Upper lobe of left lung (tissue), 6 donors: ENCODE measurements at regions not wholly inside any gene's neighbourhood (a gene's known extent, or its start where the extent isn't known, plus 50 kb on each side); places are given as distances from the start of the nearest gene placed in this dataset.

ENCODE experiments used
- ATAC-seq, 2 donors: fragments of 200-7000 bp; cut with Tn5 transposase; one replicate each; pipeline ENCODE4 v1.9.1; 2022; ENCODE audit warnings: mild to moderate bottlenecking in 2 of 2, moderate library complexity in 2 of 2; ENCODE audit not compliant: low FRiP score in 2 of 2
- DNase-seq, 2 donors: peaks; one replicate each; pipeline ENCODE4 v3.0.0-alpha.2; 2019 to 2020
- H3K27ac ChIP-seq, 4 donors: fragments of 200-600 bp; sonication (generic); one replicate each; pipeline ENCODE4 v1.5.1; 2016 to 2019
- H3K27me3 ChIP-seq, 4 donors: fragments of 200-600 bp; sonication (generic); one replicate each; pipeline ENCODE4 v1.5.1; 2017 to 2019
- H3K36me3 ChIP-seq, 4 donors: fragments of 200-600 bp; sonication (generic); one replicate each; pipeline ENCODE4 v1.5.1; 2016 to 2019
- H3K4me1 ChIP-seq, 4 donors: fragments of 200-600 bp; sonication (generic); one replicate each; pipeline ENCODE4 v1.5.1; 2018 to 2019
- H3K4me3 ChIP-seq, 4 donors: fragments of 200-600 bp; sonication (generic); one replicate each; pipeline ENCODE4 v1.5.1; 2017 to 2019; ENCODE audit warnings: mild to moderate bottlenecking in 2 of 4, moderate library complexity in 1 of 4
- H3K9me3 ChIP-seq, 4 donors: fragments of 200-600 bp; sonication (generic); one replicate each; pipeline ENCODE4 v1.5.1; 2018 to 2019
- CTCF ChIP-seq, 6 experiments: fragments of 450-650 bp in 4 of 6; fragments of 200-600 bp in 2 of 6; sonication (generic) in 2 of 6; IDR thresholded peaks; one replicate each; pipeline ENCODE4 v1.5.1; 2016 to 2019; ENCODE audit warnings: antibody characterized with exemption in 6 of 6
- EP300 ChIP-seq, 4 donors: sonication (generic); formaldehyde crosslinking; IDR thresholded peaks; one replicate each; pipeline ENCODE4 v1.5.1; 2017; ENCODE audit warnings: antibody characterized with exemption in 4 of 4, control low read depth in 2 of 4
- POLR2A ChIP-seq, 4 donors: fragments of 450-650 bp; IDR thresholded peaks; one replicate each; pipeline ENCODE4 v1.5.1; 2016 to 2017; ENCODE audit warnings: antibody characterized with exemption in 4 of 4, mild to moderate bottlenecking in 2 of 4
- POLR2AphosphoS5 ChIP-seq, 2 donors: sonication (generic); formaldehyde crosslinking; IDR thresholded peaks; one replicate each; pipeline ENCODE4 v1.5.1; 2017; ENCODE audit warnings: antibody characterized with exemption in 2 of 2
- WGBS, 2 donors: methylation state at CpG; one replicate each; pipeline ENCODE4 v1.1.5; 2017 to 2018; 5-methylcytosine and 5-hydroxymethylcytosine counted together
- donor health status: DM: no; HTN: no; CAD: no; lungs with moderate emphysema.
- donor health status: DM: no; HTN: yes; CAD: no; lungs with severe emphysema.

- Histone ChIP-seq H3K4me1 (no peaks in the 10 kb centered on the region), H3K27me3 (no peaks in the 10 kb centered on the region), H3K4me3 (no peak overlapping the region), H3K36me3 (no peaks in the 10 kb centered on the region), H3K9me3 (peaks cover 0 to 4% (median 3%) of the 10 kb centered on the region in 4 donors), H3K27ac (no peak overlapping the region)
- ATAC-seq (no peak), DNase-seq (no peak)
- WGBS, 2 donors, result 69 to 82% methylated on average over 1 of the region's 1 CpG
- TF ChIP-seq POLR2AphosphoS5 (IDR thresholded peaks at IDR 0.05), result no peak
- TF ChIP-seq EP300 (IDR thresholded peaks at IDR 0.05), result no peak
- no peak for TF ChIP-seq CTCF (IDR thresholded peaks at IDR 0.05)
- no peak for TF ChIP-seq POLR2A (IDR thresholded peaks at IDR 0.05)
Measured at GRCh38 chr20:4546342-4546741, 139.9 kb upstream of the PRNP start.

- Histone ChIP-seq H3K36me3 (no peaks in the 10 kb centered on the region), H3K27ac (no peak overlapping the region), H3K9me3 (peaks cover 0 to 4% (median 3%) of the 10 kb centered on the region in 4 donors), H3K4me3 (no peak overlapping the region), H3K27me3 (no peaks in the 10 kb centered on the region), H3K4me1 (no peaks in the 10 kb centered on the region)
- 85 to 89% methylated on average over 2 of the region's 2 CpGs for whole genome bisulfite sequencing, 2 donors
- DNase-seq, result no peak
- TF ChIP-seq POLR2A (IDR thresholded peaks at IDR 0.05) (no peak), EP300 (IDR thresholded peaks at IDR 0.05) (no peak), CTCF (IDR thresholded peaks at IDR 0.05) (no peak), POLR2AphosphoS5 (IDR thresholded peaks at IDR 0.05) (no peak)
- ATAC-seq, result no peak
Measured at GRCh38 chr20:4545526-4545925, 140.7 kb upstream of the PRNP start.

GRCh38 chr20:4544765-4545164, 141.5 kb upstream of the PRNP start:
- H3K4me3 ChIP-seq, result no peak overlapping the region
- no peaks in the 10 kb centered on the region for H3K27me3 ChIP-seq
- H3K9me3 ChIP-seq, result peaks cover 0 to 4% (median 3%) of the 10 kb centered on the region in 4 donors
- no peak overlapping the region for H3K27ac ChIP-seq
- WGBS, 2 donors, result 81 to 84% methylated on average over 2 of the region's 2 CpGs
- no peak for TF ChIP-seq POLR2AphosphoS5 (IDR thresholded peaks at IDR 0.05)
- TF ChIP-seq EP300 (IDR thresholded peaks at IDR 0.05), result no peak
- no peak for TF ChIP-seq CTCF (IDR thresholded peaks at IDR 0.05)
- no peak for TF ChIP-seq POLR2A (IDR thresholded peaks at IDR 0.05)
- no peaks in the 10 kb centered on the region for H3K4me1 ChIP-seq
- H3K36me3 ChIP-seq, result no peaks in the 10 kb centered on the region
- no peak for DNase-seq
- ATAC-seq, result no peak

GRCh38 chr20:4542270-4542669, 144.0 kb upstream of the PRNP start:
- Histone ChIP-seq H3K27me3 (no peaks in the 10 kb centered on the region), H3K9me3 (no peaks in the 10 kb centered on the region), H3K4me1 (no peaks in the 10 kb centered on the region), H3K36me3 (no peaks in the 10 kb centered on the region), H3K27ac (no peak overlapping the region), H3K4me3 (no peak overlapping the region)
- DNase-seq, result no peak
- ATAC-seq, result no peak
- TF ChIP-seq POLR2A (IDR thresholded peaks at IDR 0.05), result no peak
- TF ChIP-seq CTCF (IDR thresholded peaks at IDR 0.05), result no peak
- no peak for TF ChIP-seq EP300 (IDR thresholded peaks at IDR 0.05)
- TF ChIP-seq POLR2AphosphoS5 (IDR thresholded peaks at IDR 0.05), result no peak
- WGBS, 2 donors, result 62 to 79% methylated on average over 3 to 4 of the region's 4 CpGs

- H3K27ac ChIP-seq, result no peak overlapping the region
- DNase-seq, result no peak
- TF ChIP-seq EP300 (IDR thresholded peaks at IDR 0.05), result no peak
- no peak for TF ChIP-seq POLR2AphosphoS5 (IDR thresholded peaks at IDR 0.05)
- TF ChIP-seq POLR2A (IDR thresholded peaks at IDR 0.05), result no peak
- TF ChIP-seq CTCF (IDR thresholded peaks at IDR 0.05), result no peak
- H3K36me3 ChIP-seq, result no peaks in the 10 kb centered on the region
- H3K27me3 ChIP-seq, result no peaks in the 10 kb centered on the region
- H3K4me3 ChIP-seq, result no peak overlapping the region
- H3K4me1 ChIP-seq, result no peaks in the 10 kb centered on the region
- H3K9me3 ChIP-seq, result no peaks in the 10 kb centered on the region
- WGBS, 2 donors, result 75 to 87% methylated on average over 3 of the region's 3 CpGs
- no peak for ATAC-seq
Measured at GRCh38 chr20:4534315-4534714, 151.9 kb upstream of the PRNP start.
